OCI-LY1 (cell line): ENCODE measurements at regions not wholly inside any gene's neighbourhood (a gene's known extent, or its start where the extent isn't known, plus 50 kb on each side); places are given as distances from the start of the nearest gene placed in this dataset.

ENCODE experiments used
- EZH2 ChIP-seq: fragments of 200-600 bp; sonication (generic), shearing (Covaris generic); IDR thresholded peaks from 2 replicates; pipeline ENCODE4 v1.8.0; 2017; ENCODE audit warnings: borderline replicate concordance, mixed run types, mild to moderate bottlenecking, antibody characterized with exemption, low read length, moderate library complexity, mixed read lengths
- TF ChIP-seq, protein P1 (sequence below): fragments of 200-600 bp; sonication (generic), shearing (Covaris generic); IDR thresholded peaks from 2 replicates; pipeline ENCODE4 v1.5.1; 2017; ENCODE audit warnings: mild to moderate bottlenecking, antibody characterized with exemption, low read length, moderate library complexity, mixed read lengths

GRCh38 chr9:107065549-107065948 is 202.6 kb downstream of the ZNF462 start:
- TF ChIP-seq, protein P1, sequence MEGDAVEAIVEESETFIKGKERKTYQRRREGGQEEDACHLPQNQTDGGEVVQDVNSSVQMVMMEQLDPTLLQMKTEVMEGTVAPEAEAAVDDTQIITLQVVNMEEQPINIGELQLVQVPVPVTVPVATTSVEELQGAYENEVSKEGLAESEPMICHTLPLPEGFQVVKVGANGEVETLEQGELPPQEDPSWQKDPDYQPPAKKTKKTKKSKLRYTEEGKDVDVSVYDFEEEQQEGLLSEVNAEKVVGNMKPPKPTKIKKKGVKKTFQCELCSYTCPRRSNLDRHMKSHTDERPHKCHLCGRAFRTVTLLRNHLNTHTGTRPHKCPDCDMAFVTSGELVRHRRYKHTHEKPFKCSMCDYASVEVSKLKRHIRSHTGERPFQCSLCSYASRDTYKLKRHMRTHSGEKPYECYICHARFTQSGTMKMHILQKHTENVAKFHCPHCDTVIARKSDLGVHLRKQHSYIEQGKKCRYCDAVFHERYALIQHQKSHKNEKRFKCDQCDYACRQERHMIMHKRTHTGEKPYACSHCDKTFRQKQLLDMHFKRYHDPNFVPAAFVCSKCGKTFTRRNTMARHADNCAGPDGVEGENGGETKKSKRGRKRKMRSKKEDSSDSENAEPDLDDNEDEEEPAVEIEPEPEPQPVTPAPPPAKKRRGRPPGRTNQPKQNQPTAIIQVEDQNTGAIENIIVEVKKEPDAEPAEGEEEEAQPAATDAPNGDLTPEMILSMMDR: no peak
- no peak for TF ChIP-seq EZH2
